Stomach (tissue), 4 donors: ENCODE measurements at regions not wholly inside any gene's neighbourhood (a gene's known extent, or its start where the extent isn't known, plus 50 kb on each side); places are given as distances from the start of the nearest gene placed in this dataset.

Experiments used
- CTCF ChIP-seq, 7 experiments: fragments of 450-650 bp in 4 of 7; fragments of 200-600 bp in 3 of 7; sonication (generic) in 3 of 7; IDR thresholded peaks; one replicate each; pipeline ENCODE4 v1.5.1; 2016 to 2019; ENCODE audit warnings: antibody characterized with exemption in 7 of 7, control low read depth in 2 of 7, mild to moderate bottlenecking in 1 of 7
- POLR2AphosphoS5 ChIP-seq, 3 donors: sonication (generic); formaldehyde crosslinking; IDR thresholded peaks; one replicate each; pipeline ENCODE4 v1.6.1; 2016; ENCODE audit warnings: antibody characterized with exemption in 3 of 3

GRCh38 chr16:73553941-73554660 lies 506.2 kb upstream of the ZFHX3 start:
- TF ChIP-seq CTCF (IDR thresholded peaks at IDR 0.05) (no peak), POLR2AphosphoS5 (IDR thresholded peaks at IDR 0.05) (no peak)
